Tibial nerve (tissue), 4 donors: ENCODE measurements at regions not wholly inside any gene's neighbourhood (a gene's known extent, or its start where the extent isn't known, plus 50 kb on each side); places are given as distances from the start of the nearest gene placed in this dataset.

Source experiments
- DNase-seq, 2 donors: peaks; one replicate each; pipeline ENCODE4 v3.0.0-alpha.2; 2019; ENCODE audit warnings: low spot score in 2 of 2
- H3K27ac ChIP-seq, 4 donors: fragments of 200-600 bp; sonication (generic) in 3 of 4; one replicate each; pipeline ENCODE4 v1.5.1; 2017 to 2019; ENCODE audit warnings: mild to moderate bottlenecking in 1 of 4
- H3K27me3 ChIP-seq, 2 donors: fragments of 200-600 bp; sonication (generic) in 1 of 2; one replicate each; pipeline versions ENCODE4 v1.5.1 to v1.6.0; 2017 to 2019
- H3K36me3 ChIP-seq, 3 donors: fragments of 200-600 bp; sonication (generic); one replicate each; pipeline ENCODE4 v1.5.1; 2018 to 2019
- H3K4me1 ChIP-seq, 4 donors: fragments of 200-600 bp; sonication (generic) in 3 of 4; one replicate each; pipeline ENCODE4 v1.5.1; 2017 to 2019
- H3K4me3 ChIP-seq, 4 donors: fragments of 200-600 bp; sonication (generic) in 3 of 4; one replicate each; pipeline ENCODE4 v1.5.1; 2017 to 2019; ENCODE audit warnings: mild to moderate bottlenecking in 1 of 4, moderate library complexity in 1 of 4
- H3K9me3 ChIP-seq, 4 donors: fragments of 200-600 bp; sonication (generic) in 3 of 4; one replicate each; pipeline ENCODE4 v1.5.1; 2017 to 2019
- CTCF ChIP-seq, 5 experiments: fragments of 200-600 bp in 3 of 5; fragments of 450-650 bp in 2 of 5; sonication (generic) in 3 of 5; IDR thresholded peaks; one replicate each; pipeline ENCODE4 v1.5.1; 2016 to 2019; ENCODE audit warnings: antibody characterized with exemption in 5 of 5, mild to moderate bottlenecking in 3 of 5, moderate library complexity in 2 of 5
- EP300 ChIP-seq, 2 donors: sonication (generic); formaldehyde crosslinking; IDR thresholded peaks; one replicate each; pipeline ENCODE4 v1.6.1; 2017; ENCODE audit warnings: antibody characterized with exemption in 2 of 2, mild to moderate bottlenecking in 1 of 2
- POLR2A ChIP-seq, 2 donors: fragments of 450-650 bp; IDR thresholded peaks; one replicate each; pipeline ENCODE4 v1.6.1; 2017; ENCODE audit warnings: antibody characterized with exemption in 2 of 2, mild to moderate bottlenecking in 2 of 2, moderate library complexity in 2 of 2
- WGBS, 2 donors: methylation state at CpG; one replicate each; pipeline ENCODE4 v1.1.5; 2018; 5-methylcytosine and 5-hydroxymethylcytosine counted together

- Histone ChIP-seq H3K27ac (no peak overlapping the region), H3K27me3 (no peaks in the 10 kb centered on the region), H3K9me3 (no peaks in the 10 kb centered on the region), H3K4me1 (peaks cover 0 to 12% (median 2%) of the 10 kb centered on the region in 4 donors), H3K36me3 (no peaks in the 10 kb centered on the region), H3K4me3 (no peak overlapping the region)
- DNase-seq = no peak
- 92% methylated on average over 6 of the region's 6 CpGs for WGBS, 2 donors
- no peak for TF ChIP-seq EP300 (IDR thresholded peaks at IDR 0.05)
- TF ChIP-seq CTCF (IDR thresholded peaks at IDR 0.05) = no peak
- no peak for TF ChIP-seq POLR2A (IDR thresholded peaks at IDR 0.05)
Measured at GRCh38 chr18:26648509-26649192, 100.3 kb upstream of the KCTD1 start.

GRCh38 chr18:26646901-26647300, 98.5 kb upstream of the KCTD1 start:
- no peak for DNase-seq
- H3K4me3 ChIP-seq = no peak overlapping the region
- TF ChIP-seq POLR2A (IDR thresholded peaks at IDR 0.05) (no peak), EP300 (IDR thresholded peaks at IDR 0.05) (no peak), CTCF (IDR thresholded peaks at IDR 0.05) (no peak)
- H3K27ac ChIP-seq = no peak overlapping the region
- WGBS, 2 donors = 85 to 88% methylated on average over 4 of the region's 4 CpGs
- peaks cover 0 to 12% (median 2%) of the 10 kb centered on the region in 4 donors for H3K4me1 ChIP-seq
- H3K9me3 ChIP-seq = no peaks in the 10 kb centered on the region
- no peaks in the 10 kb centered on the region for H3K36me3 ChIP-seq
- no peaks in the 10 kb centered on the region for H3K27me3 ChIP-seq

GRCh38 chr18:26642440-26643348, 94.3 kb upstream of the KCTD1 start:
- no peak for DNase-seq
- Histone ChIP-seq H3K9me3 (no peaks in the 10 kb centered on the region), H3K27ac (no peak overlapping the region), H3K36me3 (no peaks in the 10 kb centered on the region), H3K4me3 (no peak overlapping the region), H3K4me1 (no peaks in the 10 kb centered on the region), H3K27me3 (no peaks in the 10 kb centered on the region)
- TF ChIP-seq EP300 (IDR thresholded peaks at IDR 0.05) = no peak
- no peak for TF ChIP-seq POLR2A (IDR thresholded peaks at IDR 0.05)
- no peak for TF ChIP-seq CTCF (IDR thresholded peaks at IDR 0.05)
- 79 to 82% methylated on average over 14 of the region's 14 CpGs for WGBS, 2 donors

GRCh38 chr18:26640541-26640940, 92.2 kb upstream of the KCTD1 start:
- DNase-seq = no peak
- H3K9me3 ChIP-seq = no peaks in the 10 kb centered on the region
- H3K27ac ChIP-seq = no peak overlapping the region
- no peaks in the 10 kb centered on the region for H3K27me3 ChIP-seq
- H3K4me3 ChIP-seq = no peak overlapping the region
- H3K4me1 ChIP-seq = no peaks in the 10 kb centered on the region
- no peaks in the 10 kb centered on the region for H3K36me3 ChIP-seq
- TF ChIP-seq EP300 (IDR thresholded peaks at IDR 0.05) (no peak), CTCF (IDR thresholded peaks at IDR 0.05) (no peak)
- 87 to 88% methylated on average over 5 of the region's 5 CpGs for WGBS, 2 donors

GRCh38 chr18:26639149-26639548, 90.8 kb upstream of the KCTD1 start:
- no peak for TF ChIP-seq EP300 (IDR thresholded peaks at IDR 0.05)
- no peak for TF ChIP-seq CTCF (IDR thresholded peaks at IDR 0.05)
- no peak for TF ChIP-seq POLR2A (IDR thresholded peaks at IDR 0.05)
- Histone ChIP-seq H3K9me3 (no peaks in the 10 kb centered on the region), H3K4me3 (no peak overlapping the region), H3K4me1 (no peaks in the 10 kb centered on the region), H3K27ac (no peak overlapping the region), H3K36me3 (no peaks in the 10 kb centered on the region), H3K27me3 (no peaks in the 10 kb centered on the region)
- DNase-seq = no peak
- 78 to 83% methylated on average over 7 of the region's 7 CpGs for WGBS, 2 donors
